HCT116 (cell line): ENCODE measurements at regions not wholly inside any gene's neighbourhood (a gene's known extent, or its start where the extent isn't known, plus 50 kb on each side); places are given as distances from the start of the nearest gene placed in this dataset.

ENCODE experiments used
- ATAC-seq: fragments of 200-7000 bp; cut with Tn5 transposase; 2 replicates; pipeline ENCODE4 v1.9.1; 2020; ENCODE audit warnings: mild to moderate bottlenecking, moderate library complexity
- BruUV-seq: library from RNA; stranded (reverse); fragments of 400-500 nt; replicated peaks from 2 replicates; lab custom pipeline; 2021; lab: Mats Ljungman, UMichigan
- CTCF ChIA-PET: fragments of 300-600 bp; sonication (Branson Sonifier 250); formaldehyde crosslinking; loops from one replicate; lab custom pipeline; 2021; ENCODE audit warnings: antibody characterized with exemption; lab: Charles Lee
- POLR2A ChIA-PET: fragments of 300-600, 350-600 bp; sonication (Branson Sonifier 250); formaldehyde crosslinking; loops from one replicate; lab custom pipeline; 2021; ENCODE audit warnings: antibody characterized with exemption; lab: Charles Lee
- RAD21 ChIA-PET, 2 experiments: fragments of 300-600 bp; sonication (Branson Sonifier 250); formaldehyde crosslinking; loops; one replicate each; lab custom pipeline; 2023; ENCODE audit warnings: low total read pairs in 2 of 2; ENCODE audit not compliant: uncharacterized antibody in 2 of 2, unreplicated experiment in 2 of 2, low non-redundant PET in 1 of 2; lab: Charles Lee
- DNase-seq: peaks from one replicate; pipeline ENCODE4 v3.0.0-alpha.2; 2010; ENCODE audit warnings: low read depth, low spot score
- H2AFZ ChIP-seq: fragments of 200-600 bp; shearing (Covaris generic), sonication (generic); 2 replicates; pipeline ENCODE4 v1.6.1; 2017; ENCODE audit warnings: low read depth, mixed run types, mixed read lengths, antibody characterized with exemption, low read length; ENCODE audit not compliant: poor library complexity, severe bottlenecking
- H3K27ac ChIP-seq: 2 replicates; pipeline ENCODE4 v1.5.1; 2012; ENCODE audit warnings: low read depth, low read length
- H3K27me3 ChIP-seq: fragments of 200-600 bp; sonication (generic); 2 replicates; pipeline ENCODE4 v1.6.1; 2016; ENCODE audit warnings: mixed run types, low read length, mixed read lengths; ENCODE audit not compliant: insufficient read depth
- H3K36me3 ChIP-seq, 2 experiments: fragments of 200-500 bp in 1 of 2; fragments of 200-600 bp in 1 of 2; sonication (Bioruptor generic) in 1 of 2; sonication (generic) in 1 of 2; 2 replicates each; pipeline versions ENCODE4 v1.5.1 to v1.6.1; 2014 to 2016; ENCODE audit warnings: low read length in 2 of 2, inconsistent platforms in 1 of 2, mixed read lengths in 1 of 2, mixed run types in 1 of 2; ENCODE audit not compliant: insufficient read depth in 2 of 2, control insufficient read depth in 1 of 2
- H3K4me1 ChIP-seq, 2 experiments: fragments of 200-600 bp in 1 of 2; sonication (generic) in 1 of 2; 2 replicates each; pipeline versions ENCODE4 v1.5.1 to v1.6.1; 2012 to 2017; ENCODE audit warnings: low read length in 2 of 2, inconsistent platforms in 1 of 2, mild to moderate bottlenecking in 1 of 2, mixed read lengths in 1 of 2, mixed run types in 1 of 2, moderate library complexity in 1 of 2; ENCODE audit not compliant: insufficient read depth in 2 of 2, control insufficient read depth in 1 of 2
- H3K4me2 ChIP-seq: fragments of 200-600 bp; sonication (generic); 2 replicates; pipeline ENCODE4 v1.6.1; 2017; ENCODE audit warnings: mixed run types, low read length, mixed read lengths
- H3K4me3 ChIP-seq, 2 experiments: fragments of 200-600 bp in 1 of 2; sonication (generic) in 1 of 2; replicated peaks in 1 of 2; 2 replicates each; pipeline ENCODE4 v1.5.1; 2011 to 2016; ENCODE audit warnings: low read length in 2 of 2, control low read depth in 1 of 2, low read depth in 1 of 2, mild to moderate bottlenecking in 1 of 2, mixed read lengths in 1 of 2, mixed run types in 1 of 2
- H3K79me2 ChIP-seq: fragments of 200-600 bp; sonication (generic); 2 replicates; pipeline ENCODE4 v1.6.1; 2017; ENCODE audit warnings: mild to moderate bottlenecking, mixed run types, low read length, moderate library complexity, mixed read lengths; ENCODE audit not compliant: insufficient read depth
- H3K9ac ChIP-seq: fragments of 200-600 bp; sonication (generic); 2 replicates; pipeline ENCODE4 v1.6.1; 2016; ENCODE audit warnings: low read length, mixed read lengths
- H3K9me2 ChIP-seq: fragments of 200-600 bp; sonication (generic), shearing (Covaris generic); 2 replicates; pipeline ENCODE4 v1.6.1; 2017; ENCODE audit warnings: mixed run types, mild to moderate bottlenecking, moderate library complexity; ENCODE audit not compliant: insufficient read depth
- H3K9me3 ChIP-seq, 2 experiments: fragments of 200-500 bp in 1 of 2; fragments of 200-600 bp in 1 of 2; sonication (Bioruptor generic) in 1 of 2; sonication (generic) in 1 of 2; 2 replicates each; pipeline ENCODE4 v1.6.1; 2014 to 2017; ENCODE audit warnings: low read length in 2 of 2, mixed read lengths in 2 of 2, inconsistent platforms in 1 of 2, low read depth in 1 of 2, mild to moderate bottlenecking in 1 of 2, mixed run types in 1 of 2, moderate library complexity in 1 of 2; ENCODE audit not compliant: control insufficient read depth in 1 of 2, insufficient read depth in 1 of 2
- H4K20me1 ChIP-seq: fragments of 200-600 bp; sonication (generic), shearing (Covaris generic); 2 replicates; pipeline ENCODE4 v1.6.1; 2017; ENCODE audit warnings: mixed run types, mild to moderate bottlenecking, moderate library complexity; ENCODE audit not compliant: insufficient read depth
- CBX3 ChIP-seq: IDR thresholded peaks from 2 replicates; pipeline ENCODE4 v1.6.1; 2012; ENCODE audit warnings: low read depth
- CEBPB ChIP-seq: IDR thresholded peaks from 2 replicates; pipeline ENCODE4 v1.6.1; 2012; ENCODE audit warnings: low read depth
- CTCF ChIP-seq, 3 experiments: fragments of 200-600 bp in 1 of 3; sonication (generic) in 1 of 3; IDR thresholded peaks in 2 of 3; conservative IDR thresholded peaks in 1 of 3; 2 replicates each; pipeline ENCODE4 v1.5.1; 2012 to 2017; ENCODE audit warnings: low read depth in 2 of 3, low read length in 2 of 3, antibody characterized with exemption in 1 of 3, borderline replicate concordance in 1 of 3, control low read depth in 1 of 3, mild to moderate bottlenecking in 1 of 3, mixed read lengths in 1 of 3, mixed run types in 1 of 3, moderate library complexity in 1 of 3; ENCODE audit not compliant: insufficient read depth in 1 of 3
- EGR1 ChIP-seq: IDR thresholded peaks from 2 replicates; pipeline ENCODE4 v1.6.1; 2012; ENCODE audit warnings: low read depth
- ELF1 ChIP-seq: IDR thresholded peaks from 2 replicates; pipeline ENCODE4 v1.6.1; 2012; ENCODE audit warnings: low read depth, borderline replicate concordance
- FOSL1 ChIP-seq: IDR thresholded peaks from 2 replicates; pipeline ENCODE4 v1.6.1; 2012; ENCODE audit warnings: low read depth
- JUND ChIP-seq: IDR thresholded peaks from 2 replicates; pipeline ENCODE4 v1.6.1; 2012
- MAX ChIP-seq: IDR thresholded peaks from 2 replicates; pipeline ENCODE4 v1.6.1; 2012
- POLR2AphosphoS5 ChIP-seq: IDR thresholded peaks from 2 replicates; pipeline ENCODE4 v1.6.1; 2011; ENCODE audit warnings: mild to moderate bottlenecking, low read depth, low read length, moderate library complexity
- RAD21 ChIP-seq: IDR thresholded peaks from 2 replicates; pipeline ENCODE4 v1.6.1; 2012; ENCODE audit warnings: low read depth, mild to moderate bottlenecking
- REST ChIP-seq: IDR thresholded peaks from 2 replicates; pipeline ENCODE4 v1.6.1; 2012; ENCODE audit warnings: low read depth
- SIN3A ChIP-seq: IDR thresholded peaks from 2 replicates; pipeline ENCODE4 v1.6.1; 2012; ENCODE audit warnings: low read depth
- TCF7L2 ChIP-seq: IDR thresholded peaks from 2 replicates; pipeline ENCODE4 v1.7.0; 2011; ENCODE audit warnings: borderline replicate concordance, inconsistent platforms; ENCODE audit not compliant: insufficient read depth, insufficient read length; ENCODE audit errors: extremely low read depth
- YY1 ChIP-seq: IDR thresholded peaks from 2 replicates; pipeline ENCODE4 v1.6.1; 2011; ENCODE audit warnings: low read length, low read depth, moderate library complexity, mild to moderate bottlenecking; ENCODE audit not compliant: insufficient replicate concordance; ENCODE audit errors: extremely low read depth
- ZFX ChIP-seq: fragments of 450-650 bp; IDR thresholded peaks from 2 replicates; pipeline ENCODE4 v1.6.1; 2017
- ZNF274 ChIP-seq: fragments of 200-500 bp; sonication (Bioruptor generic); IDR thresholded peaks from 2 replicates; pipeline ENCODE4 v1.6.1; 2014; ENCODE audit warnings: mild to moderate bottlenecking, low read depth, low read length, inconsistent platforms
- intact Hi-C: fragments of 100-400 bp; cut with micrococcal nuclease; formaldehyde crosslinking; loops from 2 replicates; pipeline ENCODE4 v1.10.0; 2022

- intact Hi-C loops = no loop called here
- peaks cover 0 to 12% of the 10 kb centered on the region in 2 experiments; a peak in 2 of 4 replicates for H3K9me3 ChIP-seq
- no peaks in the 10 kb centered on the region for H3K9me2 ChIP-seq
- H2AFZ ChIP-seq = no peak overlapping the region
- no peak overlapping the region for H3K27ac ChIP-seq
- H3K4me2 ChIP-seq = no peak overlapping the region
- no peak overlapping the region for H3K4me3 ChIP-seq
- POLR2A ChIA-PET = no interaction called here
- BruUV-seq = no TSS peak
- no peak for TF ChIP-seq RAD21
- TF ChIP-seq CTCF (IDR thresholded peaks at IDR 0.05 in 2 of 3, conservative IDR thresholded peaks at IDR 0.05 in 1 of 3; ENCODE audit: borderline replicate concordance in 1 of 3, insufficient read depth in 1 of 3, low read depth in 2 of 3, low read length in 2 of 3) = no peak
- TF ChIP-seq MAX = no peak
- TF ChIP-seq JUND = no peak
- no peak for TF ChIP-seq CBX3
- TF ChIP-seq SIN3A = no peak
- TF ChIP-seq ZFX = no peak
- no peak for TF ChIP-seq REST
- no peak for TF ChIP-seq POLR2AphosphoS5
- no peak for TF ChIP-seq TCF7L2
- TF ChIP-seq ZNF274 = no peak
- TF ChIP-seq ELF1 = no peak
- TF ChIP-seq FOSL1 = no peak
- no peak for TF ChIP-seq EGR1
- TF ChIP-seq YY1 = no peak
- no peak for TF ChIP-seq CEBPB
- H3K4me1 ChIP-seq = no peaks in the 10 kb centered on the region
- DNase-seq (no peak), ATAC-seq (no peak)
- H3K27me3 ChIP-seq = no peaks in the 10 kb centered on the region
- no peaks in the 10 kb centered on the region for H3K36me3 ChIP-seq
- H4K20me1 ChIP-seq = no peaks in the 10 kb centered on the region
- CTCF ChIA-PET = no interaction called here
- no peaks in the 10 kb centered on the region for H3K79me2 ChIP-seq
- RAD21 ChIA-PET = no interaction called here
- no peak overlapping the region for H3K9ac ChIP-seq
Observed at GRCh38 chr5:167264348-167264747, 1027.1 kb upstream of the WWC1 start.
